ENCODE measurements at regions not wholly inside any gene's neighbourhood (a gene's known extent, or its start where the extent isn't known, plus 50 kb on each side); places are given as distances from the start of the nearest gene placed in this dataset.

GRCh38 chr11:120061036-120061760, 76.7 kb downstream of the TRIM29 start:
- Mint-ChIP-seq H3K9me3 (no peaks in the 10 kb centered on the region), H3K4me3 (no peak overlapping the region), H3K4me1 (no peaks in the 10 kb centered on the region), H3K27me3 (peaks cover 2% of the 10 kb centered on the region), H3K27ac (no peak overlapping the region), H3K36me3 (ENCODE audit: low read depth) (no peaks in the 10 kb centered on the region)
- no peak for DNase-seq
- CTCF ChIA-PET = no interaction called here
- POLR2A ChIA-PET = no interaction called here

- DNase-seq = no peak
- Mint-ChIP-seq H3K36me3 (ENCODE audit: low read depth) (no peaks in the 10 kb centered on the region), H3K27me3 (peaks cover 2% of the 10 kb centered on the region), H3K4me3 (no peak overlapping the region), H3K27ac (no peak overlapping the region), H3K4me1 (no peaks in the 10 kb centered on the region), H3K9me3 (no peaks in the 10 kb centered on the region)
- CTCF ChIA-PET = no interaction called here
- POLR2A ChIA-PET = no interaction called here
These were observed 77.4 kb downstream of the TRIM29 start for GRCh38 chr11:120060512-120060911.

- peaks cover 2% of the 10 kb centered on the region for H3K27me3 Mint-ChIP-seq
- no peaks in the 10 kb centered on the region for H3K4me1 Mint-ChIP-seq
- ChIA-PET POLR2A (no interaction called here), CTCF (no interaction called here)
- no peaks in the 10 kb centered on the region for H3K36me3 Mint-ChIP-seq (ENCODE audit: low read depth)
- no peak for DNase-seq
- no peak overlapping the region for H3K4me3 Mint-ChIP-seq
- no peak overlapping the region for H3K27ac Mint-ChIP-seq
- H3K9me3 Mint-ChIP-seq = no peaks in the 10 kb centered on the region
These were observed 79.0 kb downstream of the TRIM29 start for GRCh38 chr11:120058931-120059330.

GRCh38 chr11:120057595-120058581, 80.0 kb downstream of the TRIM29 start:
- Mint-ChIP-seq H3K27me3 (peaks cover 2% of the 10 kb centered on the region), H3K27ac (no peak overlapping the region), H3K4me3 (no peak overlapping the region), H3K9me3 (no peaks in the 10 kb centered on the region), H3K36me3 (ENCODE audit: low read depth) (no peaks in the 10 kb centered on the region), H3K4me1 (no peaks in the 10 kb centered on the region)
- POLR2A ChIA-PET = no interaction called here
- DNase-seq = no peak
- CTCF ChIA-PET = no interaction called here

GRCh38 chr11:120057028-120057330, 80.9 kb downstream of the TRIM29 start:
- no peaks in the 10 kb centered on the region for H3K4me1 Mint-ChIP-seq
- ChIA-PET CTCF (interaction anchor here (0.7 kb wide), 1 partner anchor 9 kb away, joined by 3 read pairs; no protein-coding TSS in a partner anchor), POLR2A (interaction anchor here (0.7 kb wide), 1 partner anchor 42 kb away, joined by 3 read pairs; no protein-coding TSS in a partner anchor)
- no peaks in the 10 kb centered on the region for H3K9me3 Mint-ChIP-seq
- H3K27me3 Mint-ChIP-seq = peaks cover 2% of the 10 kb centered on the region
- no peak overlapping the region for H3K4me3 Mint-ChIP-seq
- H3K27ac Mint-ChIP-seq = no peak overlapping the region
- DNase-seq = no peak
- no peaks in the 10 kb centered on the region for H3K36me3 Mint-ChIP-seq (ENCODE audit: low read depth)

GRCh38 chr11:120056301-120057027, 81.4 kb downstream of the TRIM29 start:
- POLR2A ChIA-PET = interaction anchor here (0.7 kb wide), 1 partner anchor 41 kb away, joined by 3 read pairs; no protein-coding TSS in a partner anchor
- no peak overlapping the region for H3K27ac Mint-ChIP-seq
- H3K4me3 Mint-ChIP-seq = no peak overlapping the region
- DNase-seq = no peak
- no peaks in the 10 kb centered on the region for H3K4me1 Mint-ChIP-seq
- CTCF ChIA-PET = interaction anchor here (0.7 kb wide), 1 partner anchor 10 kb away, joined by 3 read pairs; no protein-coding TSS in a partner anchor
- H3K36me3 Mint-ChIP-seq (ENCODE audit: low read depth) = no peaks in the 10 kb centered on the region
- no peaks in the 10 kb centered on the region for H3K9me3 Mint-ChIP-seq
- H3K27me3 Mint-ChIP-seq = peaks cover 2% of the 10 kb centered on the region

GRCh38 chr11:120055646-120056045, 82.3 kb downstream of the TRIM29 start:
- H3K36me3 Mint-ChIP-seq (ENCODE audit: low read depth) = no peaks in the 10 kb centered on the region
- CTCF ChIA-PET = no interaction called here
- POLR2A ChIA-PET = no interaction called here

GRCh38 chr11:120054753-120055045, 83.2 kb downstream of the TRIM29 start:
- H3K9me3 Mint-ChIP-seq = no peaks in the 10 kb centered on the region
- H3K4me3 Mint-ChIP-seq = no peak overlapping the region
- peaks cover 2% of the 10 kb centered on the region for H3K27me3 Mint-ChIP-seq
- ChIA-PET CTCF (no interaction called here), POLR2A (no interaction called here)
- H3K27ac Mint-ChIP-seq = no peak overlapping the region
- no peaks in the 10 kb centered on the region for H3K4me1 Mint-ChIP-seq
- no peak for DNase-seq
- H3K36me3 Mint-ChIP-seq (ENCODE audit: low read depth) = no peaks in the 10 kb centered on the region

More at GRCh38 chr11:120055646-120056045, 82.3 kb downstream of the TRIM29 start:
- Mint-ChIP-seq H3K9me3 (no peaks in the 10 kb centered on the region), H3K4me3 (no peak overlapping the region), H3K27ac (no peak overlapping the region), H3K4me1 (no peaks in the 10 kb centered on the region), H3K27me3 (peaks cover 2% of the 10 kb centered on the region)
- no peak for DNase-seq

- ChIA-PET CTCF (no interaction called here), POLR2A (no interaction called here)
- H3K27ac Mint-ChIP-seq = no peak overlapping the region
- no peak for DNase-seq
- H3K36me3 Mint-ChIP-seq (ENCODE audit: low read depth) = no peaks in the 10 kb centered on the region
- peaks cover 2% of the 10 kb centered on the region for H3K27me3 Mint-ChIP-seq
- H3K4me1 Mint-ChIP-seq = no peaks in the 10 kb centered on the region
- no peak overlapping the region for H3K4me3 Mint-ChIP-seq
- no peaks in the 10 kb centered on the region for H3K9me3 Mint-ChIP-seq
These were observed 83.7 kb downstream of the TRIM29 start for GRCh38 chr11:120054016-120054752.

GRCh38 chr11:120052196-120052775, 85.6 kb downstream of the TRIM29 start:
- H3K27ac Mint-ChIP-seq = no peak overlapping the region
- ChIA-PET CTCF (no interaction called here), POLR2A (no interaction called here)
- peaks cover 8% of the 10 kb centered on the region for H3K9me3 Mint-ChIP-seq
- H3K36me3 Mint-ChIP-seq (ENCODE audit: low read depth) = no peaks in the 10 kb centered on the region
- H3K4me1 Mint-ChIP-seq = no peaks in the 10 kb centered on the region
- DNase-seq = no peak
- no peak overlapping the region for H3K4me3 Mint-ChIP-seq
- peaks cover under 1% of the 10 kb centered on the region for H3K27me3 Mint-ChIP-seq

- Mint-ChIP-seq H3K36me3 (ENCODE audit: low read depth) (no peaks in the 10 kb centered on the region), H3K27ac (no peak overlapping the region), H3K4me3 (no peak overlapping the region), H3K27me3 (peaks cover 15% of the 10 kb centered on the region), H3K9me3 (peaks cover 17% of the 10 kb centered on the region), H3K4me1 (no peaks in the 10 kb centered on the region)
- POLR2A ChIA-PET = no interaction called here
- no peak for DNase-seq
- CTCF ChIA-PET = no interaction called here
These were observed 93.8 kb downstream of the TRIM29 start for GRCh38 chr11:120044011-120044675.

GRCh38 chr11:120043328-120043945, 94.5 kb downstream of the TRIM29 start:
- Mint-ChIP-seq H3K27ac (no peak overlapping the region), H3K4me1 (no peaks in the 10 kb centered on the region), H3K4me3 (no peak overlapping the region), H3K27me3 (peaks cover 15% of the 10 kb centered on the region), H3K36me3 (ENCODE audit: low read depth) (no peaks in the 10 kb centered on the region), H3K9me3 (peaks cover 17% of the 10 kb centered on the region)
- POLR2A ChIA-PET = no interaction called here
- CTCF ChIA-PET = no interaction called here
- no peak for DNase-seq
